DND-41 (cell line): ENCODE measurements at regions not wholly inside any gene's neighbourhood (a gene's known extent, or its start where the extent isn't known, plus 50 kb on each side); places are given as distances from the start of the nearest gene placed in this dataset.

ENCODE experiments used
- ATAC-seq: fragments of 200-7000 bp; cut with Tn5 transposase; 3 replicates; pipeline ENCODE4 v1.9.1; 2021; ENCODE audit warnings: low read depth; ENCODE audit not compliant: insufficient read depth
- DNase-seq: peaks from one replicate; pipeline ENCODE4 v3.0.0-alpha.2; 2020
- H2AFZ ChIP-seq: 2 replicates; pipeline ENCODE4 v1.6.0; 2012; ENCODE audit warnings: low read depth, low read length
- H3K27ac ChIP-seq: 2 replicates; pipeline ENCODE4 v1.5.1; 2012; ENCODE audit warnings: low read length, inconsistent platforms
- H3K27me3 ChIP-seq: fragments of 200-600 bp; sonication (generic); 2 replicates; pipeline ENCODE4 v1.6.0; 2012; ENCODE audit warnings: low read length, mild to moderate bottlenecking, inconsistent platforms; ENCODE audit not compliant: insufficient read depth, poor library complexity
- H3K36me3 ChIP-seq: 2 replicates; pipeline ENCODE4 v1.5.1; 2012; ENCODE audit warnings: low read length, inconsistent platforms; ENCODE audit not compliant: insufficient read depth
- H3K4me1 ChIP-seq: 2 replicates; pipeline ENCODE4 v1.5.1; 2012; ENCODE audit warnings: mild to moderate bottlenecking, low read length; ENCODE audit not compliant: insufficient read depth
- H3K4me2 ChIP-seq: 2 replicates; pipeline ENCODE4 v1.6.0; 2012; ENCODE audit warnings: mild to moderate bottlenecking, moderate library complexity, low read length, inconsistent platforms; ENCODE audit not compliant: insufficient read depth
- H3K4me3 ChIP-seq, 2 experiments: fragments of 200-600 bp in 1 of 2; shearing (Covaris generic) in 1 of 2; 2 replicates each; pipeline ENCODE4 v1.5.1; 2012 to 2016; ENCODE audit warnings: inconsistent platforms in 2 of 2, low read length in 2 of 2, mild to moderate bottlenecking in 2 of 2, low read depth in 1 of 2, moderate library complexity in 1 of 2
- H3K79me2 ChIP-seq: 2 replicates; pipeline ENCODE4 v1.6.0; 2012; ENCODE audit warnings: low read length, inconsistent platforms; ENCODE audit not compliant: insufficient read depth
- H3K9ac ChIP-seq: 2 replicates; pipeline ENCODE4 v1.6.0; 2012; ENCODE audit warnings: low read depth, mild to moderate bottlenecking, inconsistent platforms, low read length, moderate library complexity
- H3K9me3 ChIP-seq: 2 replicates; pipeline ENCODE4 v1.5.1; 2012; ENCODE audit warnings: low read length, moderate library complexity, mild to moderate bottlenecking, inconsistent platforms; ENCODE audit not compliant: insufficient read depth, severe bottlenecking
- H4K20me1 ChIP-seq: 2 replicates; pipeline ENCODE4 v1.6.0; 2012; ENCODE audit warnings: low read length; ENCODE audit not compliant: insufficient read depth
- EZH2 ChIP-seq: IDR thresholded peaks from 3 replicates; pipeline ENCODE4 v1.6.1; 2012; ENCODE audit warnings: borderline replicate concordance, low read depth, mild to moderate bottlenecking, moderate library complexity, low read length, inconsistent platforms; ENCODE audit not compliant: severe bottlenecking
- TF ChIP-seq, protein P1 (sequence below): IDR thresholded peaks from 2 replicates; pipeline ENCODE4 v1.5.1; 2012; ENCODE audit warnings: borderline replicate concordance, low read length, moderate library complexity, mild to moderate bottlenecking; ENCODE audit not compliant: poor library complexity, severe bottlenecking; ENCODE audit errors: extremely low read depth

DNA sequence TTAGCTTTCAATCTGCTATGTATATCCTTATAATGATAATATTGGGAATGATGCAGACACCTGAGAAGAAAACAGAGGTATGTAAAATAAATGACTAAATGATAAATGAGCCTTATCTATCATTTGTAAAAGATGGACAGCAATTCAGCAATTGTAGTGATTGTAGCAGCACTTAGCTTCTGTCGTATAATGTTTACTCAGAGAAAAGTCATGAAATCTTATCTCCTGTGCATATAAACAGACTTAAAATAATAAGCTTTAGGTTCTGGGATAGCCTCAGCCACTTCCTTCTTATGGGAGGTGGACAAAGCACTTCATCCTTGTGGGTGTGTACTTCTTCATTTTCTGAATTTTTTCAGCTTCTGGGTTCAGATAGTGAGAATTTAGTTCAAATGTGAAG, 324.8 kb upstream of the MAP3K7 start:
- no peaks in the 10 kb centered on the region for H3K27me3 ChIP-seq

DNA sequence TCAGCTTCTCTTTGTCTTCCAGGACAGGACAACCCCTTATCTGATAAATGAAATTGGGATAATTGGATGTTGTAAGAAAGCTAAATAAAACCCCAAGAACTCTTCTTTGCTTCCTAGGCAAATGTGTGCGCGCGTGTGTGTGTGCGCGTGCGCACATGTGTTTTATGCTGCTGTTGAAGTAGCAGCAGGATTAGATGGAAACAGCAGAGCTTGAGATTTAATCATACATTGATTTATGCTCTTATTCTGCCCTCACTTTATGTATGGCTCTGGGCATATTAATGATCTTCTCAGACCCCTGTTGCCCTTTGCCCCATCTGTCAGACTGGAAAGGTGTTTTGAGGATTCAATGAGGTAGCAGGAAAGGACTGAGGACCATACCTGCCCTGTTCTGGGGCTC, 324.0 kb upstream of the MAP3K7 start:
- peaks cover 8% of the 10 kb centered on the region for H3K9me3 ChIP-seq
- no peaks in the 10 kb centered on the region for H3K27me3 ChIP-seq
- no peaks in the 10 kb centered on the region for H3K79me2 ChIP-seq
- no peak for DNase-seq
- H3K4me2 ChIP-seq: no peak overlapping the region
- no peaks in the 10 kb centered on the region for H3K36me3 ChIP-seq
- H3K4me3 ChIP-seq: no peak overlapping the region
- no peak for ATAC-seq
- H4K20me1 ChIP-seq: no peaks in the 10 kb centered on the region
- no peak overlapping the region for H2AFZ ChIP-seq
- TF ChIP-seq EZH2: no peak
- TF ChIP-seq, protein P1, sequence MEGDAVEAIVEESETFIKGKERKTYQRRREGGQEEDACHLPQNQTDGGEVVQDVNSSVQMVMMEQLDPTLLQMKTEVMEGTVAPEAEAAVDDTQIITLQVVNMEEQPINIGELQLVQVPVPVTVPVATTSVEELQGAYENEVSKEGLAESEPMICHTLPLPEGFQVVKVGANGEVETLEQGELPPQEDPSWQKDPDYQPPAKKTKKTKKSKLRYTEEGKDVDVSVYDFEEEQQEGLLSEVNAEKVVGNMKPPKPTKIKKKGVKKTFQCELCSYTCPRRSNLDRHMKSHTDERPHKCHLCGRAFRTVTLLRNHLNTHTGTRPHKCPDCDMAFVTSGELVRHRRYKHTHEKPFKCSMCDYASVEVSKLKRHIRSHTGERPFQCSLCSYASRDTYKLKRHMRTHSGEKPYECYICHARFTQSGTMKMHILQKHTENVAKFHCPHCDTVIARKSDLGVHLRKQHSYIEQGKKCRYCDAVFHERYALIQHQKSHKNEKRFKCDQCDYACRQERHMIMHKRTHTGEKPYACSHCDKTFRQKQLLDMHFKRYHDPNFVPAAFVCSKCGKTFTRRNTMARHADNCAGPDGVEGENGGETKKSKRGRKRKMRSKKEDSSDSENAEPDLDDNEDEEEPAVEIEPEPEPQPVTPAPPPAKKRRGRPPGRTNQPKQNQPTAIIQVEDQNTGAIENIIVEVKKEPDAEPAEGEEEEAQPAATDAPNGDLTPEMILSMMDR: no peak
- H3K9ac ChIP-seq: no peak overlapping the region
- H3K4me1 ChIP-seq: no peaks in the 10 kb centered on the region
- H3K27ac ChIP-seq: no peak overlapping the region

More for the DNA sequence above, 324.8 kb upstream of the MAP3K7 start:
- H4K20me1 ChIP-seq: no peaks in the 10 kb centered on the region
- H3K36me3 ChIP-seq: no peaks in the 10 kb centered on the region
- DNase-seq: no peak
- H2AFZ ChIP-seq: no peak overlapping the region
- TF ChIP-seq, protein P1: no peak
- TF ChIP-seq EZH2: no peak
- no peak for ATAC-seq
- H3K9me3 ChIP-seq: peaks cover 8% of the 10 kb centered on the region
- no peak overlapping the region for H3K9ac ChIP-seq
- no peak overlapping the region for H3K27ac ChIP-seq
- H3K4me1 ChIP-seq: no peaks in the 10 kb centered on the region
- no peak overlapping the region for H3K4me3 ChIP-seq
- no peak overlapping the region for H3K4me2 ChIP-seq
- no peaks in the 10 kb centered on the region for H3K79me2 ChIP-seq

DNA sequence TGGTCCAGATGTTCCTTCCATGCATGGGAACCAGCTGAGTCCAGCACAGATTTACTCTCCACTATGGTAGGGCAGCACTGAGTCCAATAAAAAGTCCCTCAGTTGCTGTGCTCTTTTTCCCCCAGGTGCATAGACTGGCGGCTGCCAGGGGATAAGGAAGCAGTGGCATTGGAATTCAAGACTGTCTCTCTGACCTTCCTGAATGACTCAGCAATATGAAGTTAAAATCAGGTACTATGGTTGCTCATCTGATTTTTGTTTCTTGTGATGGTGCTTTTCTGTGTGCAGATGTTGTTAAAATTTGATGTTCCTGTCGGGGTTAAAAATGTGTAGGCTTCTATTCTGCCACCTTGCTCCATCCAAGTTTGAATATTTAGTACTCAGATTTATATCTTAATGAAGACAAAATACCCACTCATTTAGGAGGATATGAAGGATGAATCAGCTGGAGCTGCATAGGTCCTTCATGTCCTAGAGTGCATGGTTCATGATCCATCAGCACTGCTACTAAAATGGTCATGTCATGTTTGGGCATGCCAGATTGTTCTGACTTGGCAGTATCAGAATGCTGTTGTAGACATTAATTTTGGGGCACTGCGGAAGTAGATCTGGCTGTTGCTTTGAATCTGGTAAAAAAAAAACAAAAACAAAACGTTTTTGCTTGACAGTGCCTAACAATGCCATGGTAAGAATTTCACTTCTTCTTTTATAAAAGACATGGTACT, 321.2 kb upstream of the MAP3K7 start:
- no peak for TF ChIP-seq EZH2
- TF ChIP-seq, protein P1: no peak
- DNase-seq: no peak
- no peak overlapping the region for H3K4me3 ChIP-seq

More for the DNA sequence above, 321.2 kb upstream of the MAP3K7 start:
- no peak for ATAC-seq
- no peaks in the 10 kb centered on the region for H3K4me1 ChIP-seq
- no peak overlapping the region for H3K4me2 ChIP-seq
- no peaks in the 10 kb centered on the region for H3K27me3 ChIP-seq
- H3K36me3 ChIP-seq: no peaks in the 10 kb centered on the region
- no peak overlapping the region for H3K9ac ChIP-seq
- no peaks in the 10 kb centered on the region for H3K9me3 ChIP-seq
- no peaks in the 10 kb centered on the region for H3K79me2 ChIP-seq
- no peak overlapping the region for H3K27ac ChIP-seq
- 0 out of 2 replicates have a peak overlapping the region, but pooled peaks have one; percentile 10 for H2AFZ ChIP-seq
- no peaks in the 10 kb centered on the region for H4K20me1 ChIP-seq
